Ovary (tissue), 7 donors: ENCODE measurements at regions not wholly inside any gene's neighbourhood (a gene's known extent, or its start where the extent isn't known, plus 50 kb on each side); places are given as distances from the start of the nearest gene placed in this dataset.

Experiments used
- DNase-seq, 5 donors: peaks; one replicate each; pipeline ENCODE4 v3.0.0-alpha.2; 2019 to 2020
- H3K27ac ChIP-seq, 2 donors: fragments of 200-600 bp; one replicate each; pipeline versions ENCODE4 v1.5.1 to v1.8.0; 2019 to 2022
- H3K27me3 ChIP-seq: fragments of 200-600 bp; one replicate; pipeline ENCODE4 v1.8.0; 2022
- H3K36me3 ChIP-seq: fragments of 200-600 bp; sonication (generic); one replicate; pipeline ENCODE4 v1.5.1; 2019
- H3K4me1 ChIP-seq: one replicate; pipeline ENCODE4 v1.8.1; 2013; ENCODE audit warnings: mild to moderate bottlenecking, moderate library complexity; ENCODE audit not compliant: insufficient read depth
- H3K4me3 ChIP-seq: fragments of 200-600 bp; sonication (generic); one replicate; pipeline ENCODE4 v1.5.1; 2017
- H3K9me3 ChIP-seq, 2 donors: fragments of 200-600 bp in 1 of 2; sonication (generic) in 1 of 2; one replicate each; pipeline versions ENCODE4 v1.5.1 to v1.8.1; 2013 to 2019; ENCODE audit warnings: mild to moderate bottlenecking in 1 of 2, moderate library complexity in 1 of 2
- EP300 ChIP-seq: sonication (generic); formaldehyde crosslinking; IDR thresholded peaks from one replicate; pipeline ENCODE4 v1.6.1; 2017; ENCODE audit warnings: antibody characterized with exemption
- POLR2A ChIP-seq: fragments of 450-650 bp; IDR thresholded peaks from one replicate; pipeline ENCODE4 v1.6.1; 2017; ENCODE audit warnings: antibody characterized with exemption, mild to moderate bottlenecking, moderate library complexity
- WGBS, 3 donors: extraction: QIAGEN DNeasy Blood & Tissue Kit in 1 of 3; methylation state at CpG; one replicate each; pipeline versions ENCODE4 v1.1.5 to v1.1.7; 2013 to 2017; 5-methylcytosine and 5-hydroxymethylcytosine counted together
- intact Hi-C, 4 donors: fragments of 100-400 bp; cut with DNase I; formaldehyde crosslinking; loops; one replicate each; pipeline versions ENCODE4 v1.11.0 to v1.15.1; 2022 to 2023
- TF ChIP-seq, protein P1 (sequence below), 3 donors: fragments of 450-650 bp in 2 of 3; fragments of 200-600 bp in 1 of 3; IDR thresholded peaks; one replicate each; pipeline versions ENCODE4 v1.5.1 to v1.8.0; 2016 to 2022; ENCODE audit warnings: antibody characterized with exemption in 3 of 3, mild to moderate bottlenecking in 1 of 3
- donor health status: DM: no; HTN: no; CAD: no; lungs with moderate emphysema.
- donor health status: DM: no; HTN: no; CAD: no.
- donor health status: Bipolar disorder and iron deficiency.
- donor health status: DM: no; HTN: no; CAD: no.
- donor health status: DM: yes; HTN: yes; CAD: no.

- no peaks in the 10 kb centered on the region for H3K27me3 ChIP-seq
- H3K4me1 ChIP-seq = peaks cover 8% of the 10 kb centered on the region
- H3K9me3 ChIP-seq = no peaks in the 10 kb centered on the region
- H3K36me3 ChIP-seq = no peaks in the 10 kb centered on the region
- WGBS, 3 donors = 77 to 83% (median 82%) methylated on average over 9 of the region's 9 CpGs
- intact Hi-C loops = no loop called here
- no peak for DNase-seq
- no peak overlapping the region for H3K4me3 ChIP-seq
- TF ChIP-seq EP300 (no peak), POLR2A (no peak)
- TF ChIP-seq, protein P1, sequence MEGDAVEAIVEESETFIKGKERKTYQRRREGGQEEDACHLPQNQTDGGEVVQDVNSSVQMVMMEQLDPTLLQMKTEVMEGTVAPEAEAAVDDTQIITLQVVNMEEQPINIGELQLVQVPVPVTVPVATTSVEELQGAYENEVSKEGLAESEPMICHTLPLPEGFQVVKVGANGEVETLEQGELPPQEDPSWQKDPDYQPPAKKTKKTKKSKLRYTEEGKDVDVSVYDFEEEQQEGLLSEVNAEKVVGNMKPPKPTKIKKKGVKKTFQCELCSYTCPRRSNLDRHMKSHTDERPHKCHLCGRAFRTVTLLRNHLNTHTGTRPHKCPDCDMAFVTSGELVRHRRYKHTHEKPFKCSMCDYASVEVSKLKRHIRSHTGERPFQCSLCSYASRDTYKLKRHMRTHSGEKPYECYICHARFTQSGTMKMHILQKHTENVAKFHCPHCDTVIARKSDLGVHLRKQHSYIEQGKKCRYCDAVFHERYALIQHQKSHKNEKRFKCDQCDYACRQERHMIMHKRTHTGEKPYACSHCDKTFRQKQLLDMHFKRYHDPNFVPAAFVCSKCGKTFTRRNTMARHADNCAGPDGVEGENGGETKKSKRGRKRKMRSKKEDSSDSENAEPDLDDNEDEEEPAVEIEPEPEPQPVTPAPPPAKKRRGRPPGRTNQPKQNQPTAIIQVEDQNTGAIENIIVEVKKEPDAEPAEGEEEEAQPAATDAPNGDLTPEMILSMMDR (IDR thresholded peaks at IDR 0.05) = no peak
- no peak overlapping the region for H3K27ac ChIP-seq
These were observed 151.1 kb downstream of the ESM1 start for GRCh38 chr5:54834121-54834842.

DNA sequence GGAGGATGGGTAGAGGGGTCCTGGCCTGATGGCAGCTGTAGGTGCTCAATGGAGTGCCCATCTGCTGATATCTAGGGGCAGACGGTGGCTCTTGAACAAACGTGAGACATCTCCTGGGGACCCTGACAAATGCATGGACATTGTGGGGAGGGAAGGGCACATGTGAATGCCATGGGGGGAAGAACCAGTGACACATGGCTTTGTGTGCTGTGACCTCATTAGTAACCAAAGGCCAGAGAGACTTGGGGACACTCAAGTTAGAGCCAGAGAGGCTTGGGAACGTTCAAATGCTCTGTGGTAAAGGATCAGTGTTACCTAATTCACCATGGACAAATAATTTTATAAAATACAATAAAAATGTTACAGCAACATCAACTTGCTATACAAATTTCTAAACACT, 151.8 kb downstream of the ESM1 start:
- WGBS, 3 donors = 83 to 91% (median 91%) methylated on average over 3 of the region's 3 CpGs
- TF ChIP-seq EP300 (no peak), POLR2A (no peak)

GRCh38 chr5:54832858-54833257, 152.5 kb downstream of the ESM1 start:
- WGBS, 3 donors = 57 to 86% (median 67%) methylated on average over 5 of the region's 5 CpGs
- Histone ChIP-seq H3K4me1 (peaks cover 8% of the 10 kb centered on the region), H3K27ac (no peak overlapping the region), H3K27me3 (no peaks in the 10 kb centered on the region), H3K36me3 (no peaks in the 10 kb centered on the region), H3K9me3 (no peaks in the 10 kb centered on the region), H3K4me3 (no peak overlapping the region)
- no peak for TF ChIP-seq POLR2A
- TF ChIP-seq EP300 = no peak
- TF ChIP-seq, protein P1 (IDR thresholded peaks at IDR 0.05) = no peak
- no peak for DNase-seq
- intact Hi-C loops = no loop called here

More for the DNA sequence above, 151.8 kb downstream of the ESM1 start:
- Histone ChIP-seq H3K4me1 (peaks cover 8% of the 10 kb centered on the region), H3K27ac (no peak overlapping the region), H3K27me3 (no peaks in the 10 kb centered on the region), H3K36me3 (no peaks in the 10 kb centered on the region), H3K4me3 (no peak overlapping the region), H3K9me3 (no peaks in the 10 kb centered on the region)
- intact Hi-C loops = no loop called here
- DNase-seq = no peak

DNA sequence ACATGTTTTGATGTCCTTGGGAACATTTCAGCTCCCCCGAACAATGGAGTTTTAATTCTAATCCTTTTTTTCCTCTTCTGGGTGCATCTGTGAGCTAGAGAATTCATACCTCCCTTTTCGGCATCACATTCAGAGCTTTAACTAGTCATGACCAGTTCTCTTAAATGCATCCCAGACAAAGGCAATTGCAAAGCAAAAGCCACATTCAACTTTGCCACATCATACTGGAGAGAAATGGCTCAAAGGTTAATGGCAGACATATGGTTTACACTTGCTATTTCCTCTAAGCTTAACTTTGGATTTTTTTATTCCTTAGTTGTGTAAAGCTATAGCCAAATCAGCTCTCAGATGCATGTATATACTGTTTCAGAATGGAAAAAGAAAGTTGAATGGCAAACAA, 153.3 kb downstream of the ESM1 start:
- H3K27me3 ChIP-seq = no peaks in the 10 kb centered on the region

GRCh38 chr5:54831233-54831632, 154.2 kb downstream of the ESM1 start:
- no peaks in the 10 kb centered on the region for H3K36me3 ChIP-seq
- no peak overlapping the region for H3K4me3 ChIP-seq
- DNase-seq = no peak
- no peaks in the 10 kb centered on the region for H3K9me3 ChIP-seq
- intact Hi-C loops = no loop called here
- no peak overlapping the region for H3K27ac ChIP-seq
- TF ChIP-seq, protein P1 (IDR thresholded peaks at IDR 0.05) = no peak
- TF ChIP-seq EP300 (no peak), POLR2A (no peak)
- H3K27me3 ChIP-seq = no peaks in the 10 kb centered on the region
- H3K4me1 ChIP-seq = peaks cover 8% of the 10 kb centered on the region
- 85 to 90% (median 90%) methylated on average over 4 of the region's 4 CpGs for WGBS, 3 donors

More for the DNA sequence above, 153.3 kb downstream of the ESM1 start:
- Histone ChIP-seq H3K4me3 (no peak overlapping the region), H3K36me3 (no peaks in the 10 kb centered on the region), H3K27ac (no peak overlapping the region), H3K9me3 (no peaks in the 10 kb centered on the region), H3K4me1 (peaks cover 8% of the 10 kb centered on the region)
- TF ChIP-seq, protein P1 (IDR thresholded peaks at IDR 0.05) = no peak
- TF ChIP-seq EP300 (no peak), POLR2A (no peak)
- intact Hi-C loops = no loop called here
- no peak for DNase-seq
- 35 to 55% (median 49%) methylated on average over 2 of the region's 2 CpGs for WGBS, 3 donors
